ENCODE measurements at regions not wholly inside any gene's neighbourhood (a gene's known extent, or its start where the extent isn't known, plus 50 kb on each side); places are given as distances from the start of the nearest gene placed in this dataset.

- TF ChIP-seq ZNF583 (CRISPR knock-in tag; IDR thresholded peaks at IDR 0.05), result no peak
- TF ChIP-seq HMBOX1 (IDR thresholded peaks at IDR 0.05), result no peak
- no peak for TF ChIP-seq ZNF277 (CRISPR knock-in tag; IDR thresholded peaks at IDR 0.05; ENCODE audit: borderline replicate concordance)
- no peak for TF ChIP-seq HLTF (IDR thresholded peaks at IDR 0.05)
- TF ChIP-seq RNF2 (IDR thresholded peaks at IDR 0.05), result no peak
- no peak for TF ChIP-seq ZNF609 (CRISPR knock-in tag; IDR thresholded peaks at IDR 0.05; ENCODE audit: borderline replicate concordance)
- no peak for TF ChIP-seq KLF1 (tag; IDR thresholded peaks at IDR 0.05)
- TF ChIP-seq CEBPZ (IDR thresholded peaks at IDR 0.05; ENCODE audit: borderline replicate concordance, low read depth, low read length), result no peak
- TF ChIP-seq FOXJ3 (CRISPR knock-in tag; IDR thresholded peaks at IDR 0.05), result no peak
- no peak for TF ChIP-seq COPS2 (conservative IDR thresholded peaks at IDR 0.05)
- no peak for TF ChIP-seq ZNF124 (CRISPR knock-in tag; IDR thresholded peaks at IDR 0.05)
- TF ChIP-seq NR2C1 (IDR thresholded peaks at IDR 0.05), result no peak
- no peak for TF ChIP-seq NR2C1 (tag; IDR thresholded peaks at IDR 0.05)
- no peaks in the 10 kb centered on the region for H3K79me2 ChIP-seq (ENCODE audit: control insufficient read depth, insufficient read depth, low read length)
- 20% methylated on average over 8 of the region's 8 CpGs for WGBS (ENCODE audit: insufficient coverage, low coverage, missing lambda C conversion rate)
- ChIA-PET POLR2A (no interaction called here), CTCF (ENCODE audit: low intra/inter-chr PET ratio) (no interaction called here)
- no peaks in the 10 kb centered on the region for H3K9me1 ChIP-seq (ENCODE audit: control insufficient read depth, insufficient read depth, low read length)
- peaks cover 0 to 6% of the 10 kb centered on the region in 2 experiments; a peak in 1 of 5 replicates for H3K27me3 ChIP-seq (ENCODE audit: control insufficient read depth in 2 of 2, insufficient read depth in 2 of 2, low read length in 2 of 2)
- no peak for DNase-seq (ENCODE audit: extremely low read depth in 1 of 4, low spot score in 3 of 4)
- H3K36me3 ChIP-seq (ENCODE audit: control insufficient read depth, insufficient read depth, low read length), result no peaks in the 10 kb centered on the region
- H3K27ac ChIP-seq (ENCODE audit: extremely low read depth, low read depth, low read length), result no peak overlapping the region
- in situ Hi-C loops (cut with MboI), result no loop called here
- intact Hi-C loops (cut with micrococcal nuclease), result loop anchor here (10.0 kb wide), 1 partner anchor 353 kb away; no protein-coding TSS in a partner anchor
- H2AFZ ChIP-seq (ENCODE audit: low read depth, low read length), result no peak overlapping the region
- no peak overlapping the region for H3K4me3 ChIP-seq
- H3K9me3 ChIP-seq (replicated peaks; ENCODE audit: control insufficient read depth, insufficient read depth, low read depth, low read length), result no peaks in the 10 kb centered on the region
- no TSS peak for BruUV-seq (replicated peaks)
- no peaks in the 10 kb centered on the region; a peak in 1 of 5 replicates for H3K4me1 ChIP-seq (replicated peaks in 1 of 2; ENCODE audit: control insufficient read depth in 2 of 2, insufficient read depth in 2 of 2, low read length in 2 of 2)
- H4K20me1 ChIP-seq (replicated peaks; ENCODE audit: control insufficient read depth, insufficient read depth, low read length), result no peaks in the 10 kb centered on the region
- ATAC-seq, result no peak
- no peak for FAIRE-seq
- no peak overlapping the region for H3K4me2 ChIP-seq (ENCODE audit: insufficient read depth, low read length)
- H3K9ac ChIP-seq (ENCODE audit: insufficient read depth in 1 of 2, low read depth in 2 of 2, low read length in 2 of 2), result no peak overlapping the region
These were observed 232.3 kb upstream of the KLF6 start for GRCh38 chr10:4017336-4017735.

All from K562 (cell line).